GM21528 (cell line): ENCODE measurements at regions not wholly inside any gene's neighbourhood (a gene's known extent, or its start where the extent isn't known, plus 50 kb on each side); places are given as distances from the start of the nearest gene placed in this dataset.
"Not testable (repeated sequence)": the region's sequence is repeated elsewhere in the genome, so short reads cannot be mapped to it uniquely, and the experiment has no call there.

Source experiments
- ATAC-seq: cut with Tn5 transposase; IDR thresholded peaks from one replicate; pipeline ENCODE4 v1.9.1; 2021; ENCODE audit warnings: mild to moderate bottlenecking, moderate library complexity; ENCODE audit not compliant: unreplicated experiment, low FRiP score

DNA sequence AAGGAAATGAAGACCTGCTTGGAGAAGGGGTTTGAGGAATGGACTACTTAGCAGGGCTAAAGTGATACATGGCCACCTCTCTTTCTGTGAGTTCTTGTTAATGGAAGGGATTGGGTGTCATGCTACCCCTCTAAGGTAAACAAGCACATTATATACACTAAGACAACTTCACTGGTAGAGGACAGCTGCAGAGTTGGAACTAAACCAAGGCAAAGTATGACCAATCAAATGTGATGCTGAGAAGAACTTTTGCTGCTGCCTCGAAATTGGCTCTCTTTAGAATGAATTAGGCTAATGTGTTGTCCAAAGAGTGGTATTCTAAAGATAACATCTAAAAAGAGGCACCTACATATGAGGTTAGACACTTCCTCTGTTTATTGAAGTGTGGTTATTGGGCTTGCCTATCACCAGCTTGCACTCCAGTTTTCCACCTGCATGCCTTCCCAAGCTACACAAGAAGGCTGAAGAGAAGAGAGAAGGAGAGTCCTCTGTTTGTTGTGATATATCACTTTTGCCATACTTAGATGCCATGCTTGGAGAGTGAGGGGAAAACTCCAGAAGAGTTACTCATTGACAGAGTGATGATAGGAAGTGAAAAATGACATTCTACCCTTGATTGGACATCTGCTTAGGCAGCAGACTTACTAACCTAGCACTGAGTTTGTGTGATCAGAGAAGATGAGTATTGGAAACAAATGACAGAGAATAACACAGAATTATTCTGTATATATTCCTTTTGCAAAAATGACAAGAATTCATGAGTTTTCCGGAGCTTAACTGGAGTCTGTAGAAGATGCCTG is 536.1 kb downstream of the ZNF608 start:
- no peak for ATAC-seq

- ATAC-seq: no peak
These were observed 539.3 kb downstream of the ZNF608 start for GRCh38 chr5:124207118-124207517.

GRCh38 chr5:124206540-124206939 is 539.9 kb downstream of the ZNF608 start:
- no peak for ATAC-seq

- no peak for ATAC-seq
These were observed 543.1 kb downstream of the ZNF608 start for GRCh38 chr5:124203303-124203702.

DNA sequence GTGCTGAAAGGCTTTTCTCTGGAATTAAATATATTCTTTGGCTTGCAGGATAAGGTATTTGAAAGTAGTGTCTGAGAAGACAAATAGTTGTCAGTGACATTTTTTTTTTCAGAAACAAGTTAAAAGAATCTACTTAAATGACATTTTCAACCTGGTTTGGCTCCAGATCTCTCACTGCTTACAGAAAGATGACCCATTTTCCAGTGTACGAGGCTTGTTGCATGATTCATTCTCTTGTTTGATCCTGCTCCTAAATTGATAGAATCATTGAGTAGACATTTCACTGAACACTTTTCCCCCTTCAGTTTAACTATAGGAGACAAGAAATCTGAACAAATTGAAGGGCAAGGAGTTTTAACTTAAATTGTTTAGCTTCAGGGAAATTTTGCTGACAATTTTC is 546.1 kb downstream of the ZNF608 start:
- ATAC-seq: no peak

DNA sequence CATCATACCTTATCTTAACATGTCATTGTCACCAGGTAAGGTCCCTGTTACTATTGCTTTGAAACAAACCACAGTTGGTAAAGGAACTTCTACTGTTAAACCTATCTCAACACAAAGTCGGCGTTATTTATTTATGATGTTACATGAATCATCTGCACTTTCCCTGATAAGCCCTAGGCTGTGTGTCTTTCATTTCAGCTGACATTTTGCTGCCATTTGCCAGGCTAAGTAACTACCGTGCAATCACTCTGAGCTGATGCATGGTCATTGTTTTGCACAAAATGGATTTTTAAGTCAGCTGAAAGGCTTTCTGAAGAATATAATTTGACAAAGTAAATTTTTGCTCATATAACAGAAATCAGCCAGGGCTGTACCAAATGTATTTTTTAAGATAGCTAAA is 546.5 kb downstream of the ZNF608 start:
- no peak for ATAC-seq

DNA sequence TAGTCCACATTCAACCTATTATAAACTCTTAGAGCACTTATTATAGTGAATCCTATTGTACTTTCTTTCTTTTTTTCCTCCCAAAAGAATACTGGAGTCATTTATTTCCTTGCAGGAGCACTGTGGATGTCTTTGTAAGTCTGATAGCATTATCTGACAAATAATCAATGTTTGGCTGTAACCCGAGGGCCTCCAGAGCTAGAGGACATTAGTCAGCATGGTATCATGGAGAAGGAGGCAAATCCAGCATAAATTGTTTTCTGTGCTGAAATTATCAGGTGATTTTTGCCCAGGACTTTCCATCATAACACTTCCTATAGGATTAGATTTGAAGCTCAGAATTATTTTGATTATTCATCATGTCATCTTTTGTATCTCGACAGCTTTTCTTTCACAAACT is 551.0 kb downstream of the ZNF608 start:
- no peak for ATAC-seq

GRCh38 chr5:124194282-124194681 is 552.2 kb downstream of the ZNF608 start:
- ATAC-seq: no peak

- no peak for ATAC-seq
These were observed 553.1 kb downstream of the ZNF608 start for GRCh38 chr5:124193371-124193789.

DNA sequence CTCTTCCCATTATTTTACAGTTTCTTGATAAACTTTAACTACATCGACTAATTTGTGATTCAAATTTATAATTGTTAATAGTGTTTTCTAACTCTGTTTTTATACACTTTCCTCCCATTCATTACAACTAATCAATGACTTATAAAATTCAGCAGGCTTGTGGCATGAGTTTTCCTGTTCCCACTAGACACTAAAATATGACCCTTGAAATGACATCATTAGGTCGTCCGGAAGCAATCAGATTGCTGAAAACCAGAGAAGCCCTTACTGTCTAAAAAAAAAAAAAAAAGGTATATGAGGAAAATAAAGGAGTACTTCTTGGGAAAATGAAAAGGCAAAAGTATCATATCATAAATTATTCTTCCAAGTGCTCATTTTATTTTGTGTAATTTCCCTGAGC is 553.7 kb downstream of the ZNF608 start:
- no peak for ATAC-seq

GRCh38 chr5:124185716-124186115 is 560.7 kb downstream of the ZNF608 start:
- no peak for ATAC-seq

DNA sequence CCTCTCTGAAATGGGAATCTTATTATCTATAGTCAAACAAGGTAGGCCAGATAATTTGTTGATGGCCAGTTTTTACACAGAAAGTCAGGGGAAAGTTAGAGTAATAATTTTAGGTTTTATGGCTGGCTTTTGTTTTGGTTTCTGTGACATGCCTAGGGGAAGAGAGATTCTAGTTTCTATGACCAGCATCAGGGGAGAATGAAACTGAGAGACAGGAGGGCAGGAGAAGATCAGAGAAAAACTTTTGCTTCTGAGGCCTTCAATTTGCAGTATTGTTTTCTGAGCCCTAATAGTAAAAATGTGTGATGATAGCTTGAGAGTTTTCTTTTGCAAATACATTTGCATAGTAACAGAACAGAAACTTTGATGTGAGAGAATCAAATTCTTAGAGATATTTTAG is 564.3 kb downstream of the ZNF608 start:
- no peak for ATAC-seq

GRCh38 chr5:124180875-124181461 is 565.5 kb downstream of the ZNF608 start:
- no peak for ATAC-seq

DNA sequence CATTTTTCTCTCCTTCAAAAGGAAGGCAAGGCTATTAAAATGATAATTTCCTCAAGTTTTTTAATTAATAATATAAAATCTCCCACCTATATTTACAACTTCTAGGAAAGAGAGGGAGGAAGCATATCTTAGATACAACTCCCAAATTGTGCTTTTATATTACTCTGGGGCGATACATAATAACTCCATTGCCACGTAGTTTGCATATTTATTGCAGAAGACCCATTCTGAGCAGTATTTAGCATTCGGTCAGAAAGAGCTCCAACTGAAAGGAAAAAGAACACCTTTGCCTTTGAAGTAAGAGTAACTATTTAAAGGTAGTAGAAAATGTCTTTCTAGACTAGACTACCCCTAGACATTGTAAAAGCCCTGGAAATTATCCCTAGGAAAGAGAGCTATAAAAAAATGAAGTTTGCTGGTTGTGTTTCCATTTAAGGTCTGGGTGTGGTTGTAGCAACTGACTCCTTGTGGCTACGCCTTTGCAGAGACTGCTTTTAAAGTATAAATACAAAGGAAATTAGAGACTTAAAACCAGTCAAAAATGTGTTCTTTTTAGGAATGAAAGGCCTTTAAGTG is 566.1 kb downstream of the ZNF608 start:
- no peak for ATAC-seq

- no peak for ATAC-seq
These were observed 566.6 kb downstream of the ZNF608 start for GRCh38 chr5:124179819-124180218.

GRCh38 chr5:124178050-124178449 is 568.4 kb downstream of the ZNF608 start:
- ATAC-seq: no peak

- ATAC-seq: no peak
These were observed 569.7 kb downstream of the ZNF608 start for GRCh38 chr5:124176692-124177091.

DNA sequence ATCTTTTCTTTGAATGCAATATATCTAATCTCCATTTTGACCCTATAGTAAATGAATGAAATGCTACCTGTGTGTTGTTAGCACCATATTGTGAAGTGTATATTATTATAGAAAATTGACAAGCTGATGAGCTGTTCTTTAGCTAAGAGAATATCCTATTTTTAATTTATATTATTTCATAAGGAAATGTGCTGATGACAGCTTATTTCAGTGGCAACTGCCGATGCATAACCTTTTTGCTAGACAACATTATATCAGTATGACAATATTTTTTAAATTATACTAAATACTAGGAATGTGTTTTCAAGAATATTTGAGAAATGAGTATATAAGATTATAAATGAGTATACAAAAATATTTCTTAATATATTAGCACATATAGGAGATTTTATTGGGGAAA is 573.1 kb downstream of the ZNF608 start:
- no peak for ATAC-seq

GRCh38 chr5:124172389-124173003 is 573.9 kb downstream of the ZNF608 start:
- ATAC-seq: no peak

DNA sequence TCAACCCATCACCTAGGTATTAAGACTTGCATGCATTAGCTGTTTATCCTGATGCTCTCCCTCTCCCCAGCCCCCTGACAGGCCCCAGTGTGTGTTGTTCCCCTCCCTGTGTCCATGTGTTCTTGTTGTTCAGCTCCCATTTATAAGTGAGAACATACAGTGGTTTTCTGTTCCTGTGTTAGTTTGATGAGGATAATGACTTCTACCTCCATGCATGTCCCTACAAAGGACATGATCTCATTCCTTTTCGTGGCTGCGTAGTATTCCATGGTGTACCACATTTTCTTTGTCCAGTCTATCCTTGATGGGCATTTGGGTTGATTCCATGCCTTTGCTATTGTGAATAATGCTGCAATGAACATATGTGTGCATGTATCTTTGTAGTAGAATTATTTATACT is 578.3 kb downstream of the ZNF608 start:
- not testable (repeated sequence) for ATAC-seq

DNA sequence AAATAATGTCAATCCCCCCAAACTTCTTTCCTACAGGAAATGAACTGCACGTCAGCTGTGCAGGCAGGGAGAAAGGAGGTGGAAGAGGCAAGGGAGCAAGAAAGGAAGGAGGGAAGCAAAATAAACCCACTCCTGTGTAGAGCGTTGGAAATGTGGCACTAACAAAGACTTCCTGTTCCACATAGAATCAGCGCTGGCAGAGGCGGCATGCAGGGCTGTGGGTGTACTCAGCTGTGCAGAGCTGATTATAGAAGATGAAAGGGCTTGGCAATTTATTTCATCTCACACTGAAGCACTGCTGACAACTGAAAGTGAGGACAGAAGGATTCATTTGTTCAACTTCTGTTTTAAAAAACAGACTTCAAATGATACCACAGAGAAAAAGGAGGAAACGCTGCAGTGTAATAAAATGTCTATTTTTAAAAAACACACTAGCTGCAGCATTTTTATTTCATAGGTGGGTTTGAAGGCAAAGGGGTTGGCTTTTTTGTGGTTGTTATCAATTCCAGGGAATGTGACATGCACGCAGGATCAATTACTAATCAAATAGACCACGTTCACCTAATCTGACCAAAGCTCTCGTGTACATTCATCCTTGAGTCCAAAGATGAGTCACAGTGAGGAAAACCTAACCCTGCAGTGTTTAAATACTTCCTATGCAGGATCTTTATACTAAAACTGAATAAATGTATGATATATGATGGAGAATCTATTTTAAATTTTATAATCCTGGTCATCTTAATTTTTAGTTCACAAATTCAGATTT is 583.5 kb downstream of the ZNF608 start:
- ATAC-seq: no peak
